WTC11 (cell line): ENCODE measurements at regions not wholly inside any gene's neighbourhood (a gene's known extent, or its start where the extent isn't known, plus 50 kb on each side); places are given as distances from the start of the nearest gene placed in this dataset.
"Not testable (repeated sequence)": the region's sequence is repeated elsewhere in the genome, so short reads cannot be mapped to it uniquely, and the experiment has no call there.

Source experiments
- HMGXB4 ChIP-seq: sonication (generic); formaldehyde crosslinking; IDR thresholded peaks from 2 replicates; pipeline ENCODE4 v1.8.1; 2023; ENCODE audit warnings: mild to moderate bottlenecking, moderate library complexity, missing genetic modification reagents
- NR2C2 ChIP-seq: sonication (generic); formaldehyde crosslinking; IDR thresholded peaks from 2 replicates; pipeline ENCODE4 v1.8.0; 2022; ENCODE audit warnings: mild to moderate bottlenecking, missing genetic modification reagents
- TF ChIP-seq, protein P1 (sequence below): fragments of 200-600 bp; IDR thresholded peaks from 2 replicates; pipeline ENCODE4 v1.8.0; 2022; ENCODE audit warnings: antibody characterized with exemption
- TF ChIP-seq, protein P2 (sequence below): sonication (generic); formaldehyde crosslinking; IDR thresholded peaks from 2 replicates; pipeline ENCODE4 v1.8.1; 2023; ENCODE audit warnings: mild to moderate bottlenecking, missing genetic modification reagents, borderline replicate concordance
- TF ChIP-seq, protein P3 (sequence below): sonication (generic); formaldehyde crosslinking; IDR thresholded peaks from 2 replicates; pipeline ENCODE4 v1.8.1; 2023; ENCODE audit warnings: mild to moderate bottlenecking, missing genetic modification reagents, moderate library complexity
- TF ChIP-seq, protein P4 (sequence below): sonication (generic); formaldehyde crosslinking; conservative IDR thresholded peaks from 2 replicates; pipeline ENCODE4 v1.8.1; 2022; ENCODE audit warnings: mild to moderate bottlenecking, missing genetic modification reagents

DNA sequence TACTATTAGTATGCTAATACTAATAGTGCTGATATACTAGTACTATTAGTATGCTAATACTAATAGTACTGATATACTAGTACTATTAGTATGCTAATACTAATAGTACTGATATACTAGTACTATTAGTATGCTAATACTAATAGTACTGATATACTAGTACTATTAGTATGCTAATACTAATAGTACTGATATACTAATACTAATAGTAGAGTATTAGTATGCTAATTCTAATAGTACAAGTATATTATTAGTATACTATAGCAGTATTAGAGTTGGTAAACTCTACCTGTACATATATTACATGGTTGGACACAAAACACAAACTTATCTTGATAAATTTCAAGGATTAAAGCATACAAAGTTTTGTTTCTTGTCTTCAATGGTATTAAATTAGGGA is 722.9 kb downstream of the TRHDE start:
- TF ChIP-seq, protein P1, sequence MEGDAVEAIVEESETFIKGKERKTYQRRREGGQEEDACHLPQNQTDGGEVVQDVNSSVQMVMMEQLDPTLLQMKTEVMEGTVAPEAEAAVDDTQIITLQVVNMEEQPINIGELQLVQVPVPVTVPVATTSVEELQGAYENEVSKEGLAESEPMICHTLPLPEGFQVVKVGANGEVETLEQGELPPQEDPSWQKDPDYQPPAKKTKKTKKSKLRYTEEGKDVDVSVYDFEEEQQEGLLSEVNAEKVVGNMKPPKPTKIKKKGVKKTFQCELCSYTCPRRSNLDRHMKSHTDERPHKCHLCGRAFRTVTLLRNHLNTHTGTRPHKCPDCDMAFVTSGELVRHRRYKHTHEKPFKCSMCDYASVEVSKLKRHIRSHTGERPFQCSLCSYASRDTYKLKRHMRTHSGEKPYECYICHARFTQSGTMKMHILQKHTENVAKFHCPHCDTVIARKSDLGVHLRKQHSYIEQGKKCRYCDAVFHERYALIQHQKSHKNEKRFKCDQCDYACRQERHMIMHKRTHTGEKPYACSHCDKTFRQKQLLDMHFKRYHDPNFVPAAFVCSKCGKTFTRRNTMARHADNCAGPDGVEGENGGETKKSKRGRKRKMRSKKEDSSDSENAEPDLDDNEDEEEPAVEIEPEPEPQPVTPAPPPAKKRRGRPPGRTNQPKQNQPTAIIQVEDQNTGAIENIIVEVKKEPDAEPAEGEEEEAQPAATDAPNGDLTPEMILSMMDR = not testable (repeated sequence)
- TF ChIP-seq, protein P2, sequence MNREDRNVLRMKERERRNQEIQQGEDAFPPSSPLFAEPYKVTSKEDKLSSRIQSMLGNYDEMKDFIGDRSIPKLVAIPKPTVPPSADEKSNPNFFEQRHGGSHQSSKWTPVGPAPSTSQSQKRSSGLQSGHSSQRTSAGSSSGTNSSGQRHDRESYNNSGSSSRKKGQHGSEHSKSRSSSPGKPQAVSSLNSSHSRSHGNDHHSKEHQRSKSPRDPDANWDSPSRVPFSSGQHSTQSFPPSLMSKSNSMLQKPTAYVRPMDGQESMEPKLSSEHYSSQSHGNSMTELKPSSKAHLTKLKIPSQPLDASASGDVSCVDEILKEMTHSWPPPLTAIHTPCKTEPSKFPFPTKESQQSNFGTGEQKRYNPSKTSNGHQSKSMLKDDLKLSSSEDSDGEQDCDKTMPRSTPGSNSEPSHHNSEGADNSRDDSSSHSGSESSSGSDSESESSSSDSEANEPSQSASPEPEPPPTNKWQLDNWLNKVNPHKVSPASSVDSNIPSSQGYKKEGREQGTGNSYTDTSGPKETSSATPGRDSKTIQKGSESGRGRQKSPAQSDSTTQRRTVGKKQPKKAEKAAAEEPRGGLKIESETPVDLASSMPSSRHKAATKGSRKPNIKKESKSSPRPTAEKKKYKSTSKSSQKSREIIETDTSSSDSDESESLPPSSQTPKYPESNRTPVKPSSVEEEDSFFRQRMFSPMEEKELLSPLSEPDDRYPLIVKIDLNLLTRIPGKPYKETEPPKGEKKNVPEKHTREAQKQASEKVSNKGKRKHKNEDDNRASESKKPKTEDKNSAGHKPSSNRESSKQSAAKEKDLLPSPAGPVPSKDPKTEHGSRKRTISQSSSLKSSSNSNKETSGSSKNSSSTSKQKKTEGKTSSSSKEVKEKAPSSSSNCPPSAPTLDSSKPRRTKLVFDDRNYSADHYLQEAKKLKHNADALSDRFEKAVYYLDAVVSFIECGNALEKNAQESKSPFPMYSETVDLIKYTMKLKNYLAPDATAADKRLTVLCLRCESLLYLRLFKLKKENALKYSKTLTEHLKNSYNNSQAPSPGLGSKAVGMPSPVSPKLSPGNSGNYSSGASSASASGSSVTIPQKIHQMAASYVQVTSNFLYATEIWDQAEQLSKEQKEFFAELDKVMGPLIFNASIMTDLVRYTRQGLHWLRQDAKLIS = not testable (repeated sequence)
- not testable (repeated sequence) for TF ChIP-seq HMGXB4, NR2C2 (CRISPR knock-in tag)
- TF ChIP-seq, protein P3, sequence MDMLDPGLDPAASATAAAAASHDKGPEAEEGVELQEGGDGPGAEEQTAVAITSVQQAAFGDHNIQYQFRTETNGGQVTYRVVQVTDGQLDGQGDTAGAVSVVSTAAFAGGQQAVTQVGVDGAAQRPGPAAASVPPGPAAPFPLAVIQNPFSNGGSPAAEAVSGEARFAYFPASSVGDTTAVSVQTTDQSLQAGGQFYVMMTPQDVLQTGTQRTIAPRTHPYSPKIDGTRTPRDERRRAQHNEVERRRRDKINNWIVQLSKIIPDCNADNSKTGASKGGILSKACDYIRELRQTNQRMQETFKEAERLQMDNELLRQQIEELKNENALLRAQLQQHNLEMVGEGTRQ (CRISPR knock-in tag) = not testable (repeated sequence)
- TF ChIP-seq, protein P4, sequence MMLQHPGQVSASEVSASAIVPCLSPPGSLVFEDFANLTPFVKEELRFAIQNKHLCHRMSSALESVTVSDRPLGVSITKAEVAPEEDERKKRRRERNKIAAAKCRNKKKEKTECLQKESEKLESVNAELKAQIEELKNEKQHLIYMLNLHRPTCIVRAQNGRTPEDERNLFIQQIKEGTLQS = not testable (repeated sequence)
